Thyroid gland (tissue), 4 donors: ENCODE measurements at regions not wholly inside any gene's neighbourhood (a gene's known extent, or its start where the extent isn't known, plus 50 kb on each side); places are given as distances from the start of the nearest gene placed in this dataset.
A peak's percentile ranks its signal among the peaks of the same experiment; 100 is the strongest.

Experiments
- DNase-seq, 2 donors: peaks; one replicate each; pipeline ENCODE4 v3.0.0-alpha.2; 2019
- H3K27ac ChIP-seq, 3 donors: fragments of 200-600 bp; sonication (generic); 1 replicate in 2 of 3; 2 replicates in 1 of 3; pipeline ENCODE4 v1.5.1; 2016 to 2019; ENCODE audit warnings: mild to moderate bottlenecking in 1 of 3, moderate library complexity in 1 of 3
- H3K27me3 ChIP-seq: fragments of 200-600 bp; sonication (generic); one replicate; pipeline ENCODE4 v1.5.1; 2019
- H3K36me3 ChIP-seq, 2 donors: fragments of 200-600 bp; sonication (generic); one replicate each; pipeline ENCODE4 v1.5.1; 2016 to 2019
- H3K4me1 ChIP-seq, 2 donors: fragments of 200-600 bp; sonication (generic); one replicate each; pipeline ENCODE4 v1.5.1; 2017 to 2019
- H3K4me3 ChIP-seq, 3 donors: fragments of 200-600 bp; sonication (generic); replicated peaks in 1 of 3; 1 replicate in 2 of 3; 2 replicates in 1 of 3; pipeline ENCODE4 v1.5.1; 2016; ENCODE audit warnings: mild to moderate bottlenecking in 1 of 3
- H3K9me3 ChIP-seq: fragments of 200-600 bp; sonication (generic); one replicate; pipeline ENCODE4 v1.5.1; 2017
- POLR2A ChIP-seq, 2 donors: fragments of 450-650 bp; IDR thresholded peaks; one replicate each; pipeline ENCODE4 v1.6.1; 2017; ENCODE audit warnings: antibody characterized with exemption in 2 of 2, mild to moderate bottlenecking in 2 of 2, moderate library complexity in 1 of 2
- WGBS, 2 donors: methylation state at CpG; one replicate each; pipeline ENCODE4 v1.1.5; 2017; 5-methylcytosine and 5-hydroxymethylcytosine counted together
- intact Hi-C: fragments of 100-400 bp; cut with DNase I; formaldehyde crosslinking; loops from one replicate; pipeline ENCODE4 v1.15.1; 2023
- TF ChIP-seq, protein P1 (sequence below), 6 experiments: fragments of 200-600 bp in 3 of 6; fragments of 450-650 bp in 3 of 6; sonication (generic) in 3 of 6; IDR thresholded peaks; one replicate each; pipeline ENCODE4 v1.5.1; 2016 to 2019; ENCODE audit warnings: antibody characterized with exemption in 6 of 6, mild to moderate bottlenecking in 2 of 6, inconsistent platforms in 1 of 6, moderate library complexity in 1 of 6

- Histone ChIP-seq H3K27me3 (no peaks in the 10 kb centered on the region), H3K4me1 (no peaks in the 10 kb centered on the region), H3K4me3 (no peak overlapping the region), H3K27ac (no peak overlapping the region), H3K9me3 (no peaks in the 10 kb centered on the region), H3K36me3 (no peaks in the 10 kb centered on the region)
- no peak for TF ChIP-seq POLR2A (IDR thresholded peaks at IDR 0.05)
- TF ChIP-seq, protein P1, sequence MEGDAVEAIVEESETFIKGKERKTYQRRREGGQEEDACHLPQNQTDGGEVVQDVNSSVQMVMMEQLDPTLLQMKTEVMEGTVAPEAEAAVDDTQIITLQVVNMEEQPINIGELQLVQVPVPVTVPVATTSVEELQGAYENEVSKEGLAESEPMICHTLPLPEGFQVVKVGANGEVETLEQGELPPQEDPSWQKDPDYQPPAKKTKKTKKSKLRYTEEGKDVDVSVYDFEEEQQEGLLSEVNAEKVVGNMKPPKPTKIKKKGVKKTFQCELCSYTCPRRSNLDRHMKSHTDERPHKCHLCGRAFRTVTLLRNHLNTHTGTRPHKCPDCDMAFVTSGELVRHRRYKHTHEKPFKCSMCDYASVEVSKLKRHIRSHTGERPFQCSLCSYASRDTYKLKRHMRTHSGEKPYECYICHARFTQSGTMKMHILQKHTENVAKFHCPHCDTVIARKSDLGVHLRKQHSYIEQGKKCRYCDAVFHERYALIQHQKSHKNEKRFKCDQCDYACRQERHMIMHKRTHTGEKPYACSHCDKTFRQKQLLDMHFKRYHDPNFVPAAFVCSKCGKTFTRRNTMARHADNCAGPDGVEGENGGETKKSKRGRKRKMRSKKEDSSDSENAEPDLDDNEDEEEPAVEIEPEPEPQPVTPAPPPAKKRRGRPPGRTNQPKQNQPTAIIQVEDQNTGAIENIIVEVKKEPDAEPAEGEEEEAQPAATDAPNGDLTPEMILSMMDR (IDR thresholded peaks at IDR 0.05) = no peak
- DNase-seq = no peak
- 69 to 98% methylated on average over 3 of the region's 3 CpGs for WGBS, 2 donors
- intact Hi-C loops = no loop called here
Observed at GRCh38 chr6:40671694-40672050, 84.5 kb upstream of the LRFN2 start.

DNA sequence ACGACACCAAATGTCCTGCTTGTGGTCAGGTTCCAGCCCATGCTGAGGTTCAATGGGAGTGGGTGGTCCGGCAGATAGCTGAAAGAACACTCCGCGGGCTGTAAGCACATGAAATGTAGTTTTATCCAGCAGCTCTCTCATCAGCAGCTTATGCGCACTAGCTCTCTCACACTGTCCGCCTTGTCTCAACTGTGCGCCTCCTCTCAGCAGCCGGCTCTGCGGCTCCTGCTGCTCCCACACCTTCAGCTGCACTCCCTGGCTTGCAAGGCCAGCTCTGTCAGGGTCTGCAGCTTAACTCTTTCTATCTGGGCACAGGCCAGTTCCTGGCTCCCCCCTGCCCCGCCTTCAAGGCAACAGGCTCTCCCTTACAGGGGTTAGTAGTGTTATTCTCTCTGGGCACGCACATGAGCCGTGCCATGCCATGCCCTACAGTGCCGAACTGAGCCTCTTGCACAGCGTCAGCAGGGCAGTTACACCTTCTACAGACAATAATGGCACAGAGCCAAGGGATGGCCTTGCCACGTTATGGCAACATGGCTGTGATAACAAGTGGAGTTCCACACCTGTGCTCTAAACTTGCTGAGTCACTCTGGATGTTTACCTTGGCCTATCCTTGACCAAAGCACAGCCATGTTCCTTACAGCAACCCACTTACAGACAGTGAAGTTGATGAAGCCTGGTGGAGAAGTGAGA, 84.0 kb upstream of the LRFN2 start:
- H3K27ac ChIP-seq = no peak overlapping the region
- 75 to 77% methylated on average over 14 to 15 of the region's 15 CpGs for WGBS, 2 donors
- intact Hi-C loops = no loop called here
- H3K27me3 ChIP-seq = no peaks in the 10 kb centered on the region
- H3K4me1 ChIP-seq = no peaks in the 10 kb centered on the region
- TF ChIP-seq, protein P1 (IDR thresholded peaks at IDR 0.05) = no peak
- TF ChIP-seq POLR2A (IDR thresholded peaks at IDR 0.05) = no peak
- no peaks in the 10 kb centered on the region for H3K9me3 ChIP-seq
- H3K36me3 ChIP-seq = no peaks in the 10 kb centered on the region
- peak in 1 of 2 donors; percentile 4 for DNase-seq
- H3K4me3 ChIP-seq = no peak overlapping the region

DNA sequence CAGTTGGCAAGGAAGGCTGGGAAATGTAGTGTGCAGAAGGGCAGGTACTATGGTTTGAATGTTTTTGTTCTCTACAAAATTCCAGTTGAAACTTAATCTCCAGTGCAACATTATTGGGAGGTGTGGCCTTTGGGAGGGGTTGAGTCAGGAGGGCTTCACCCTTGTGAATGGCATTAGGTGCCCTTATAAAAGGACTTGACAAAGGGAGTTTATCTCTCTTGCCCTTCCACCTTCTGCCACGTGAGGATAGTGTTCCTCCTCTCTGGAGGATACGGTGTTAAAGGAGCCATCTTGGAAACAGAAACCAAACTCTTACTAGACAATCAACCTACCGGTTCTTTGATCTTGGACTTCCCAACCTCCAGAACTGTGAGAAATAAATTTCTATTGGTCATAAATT, 82.2 kb upstream of the LRFN2 start:
- WGBS, 2 donors = 61 to 79% methylated on average over 3 of the region's 3 CpGs
- no peaks in the 10 kb centered on the region for H3K9me3 ChIP-seq
- DNase-seq = no peak
- no peaks in the 10 kb centered on the region for H3K4me1 ChIP-seq
- H3K36me3 ChIP-seq = no peaks in the 10 kb centered on the region
- H3K27ac ChIP-seq = no peak overlapping the region
- intact Hi-C loops = no loop called here
- H3K4me3 ChIP-seq = no peak overlapping the region
- no peaks in the 10 kb centered on the region for H3K27me3 ChIP-seq
- TF ChIP-seq, protein P1 (IDR thresholded peaks at IDR 0.05) = no peak
- no peak for TF ChIP-seq POLR2A (IDR thresholded peaks at IDR 0.05)

- no peaks in the 10 kb centered on the region for H3K27me3 ChIP-seq
- no peaks in the 10 kb centered on the region for H3K9me3 ChIP-seq
- no peak for TF ChIP-seq POLR2A (IDR thresholded peaks at IDR 0.05)
- TF ChIP-seq, protein P1 (IDR thresholded peaks at IDR 0.05) = no peak
- H3K4me3 ChIP-seq = no peak overlapping the region
- DNase-seq = no peak
- H3K36me3 ChIP-seq = no peaks in the 10 kb centered on the region
- WGBS, 2 donors = 87 to 96% methylated on average over 2 of the region's 2 CpGs
- H3K27ac ChIP-seq = no peak overlapping the region
- H3K4me1 ChIP-seq = no peaks in the 10 kb centered on the region
- intact Hi-C loops = no loop called here
Observed at GRCh38 chr6:40668203-40668602, 81.0 kb upstream of the LRFN2 start.

DNA sequence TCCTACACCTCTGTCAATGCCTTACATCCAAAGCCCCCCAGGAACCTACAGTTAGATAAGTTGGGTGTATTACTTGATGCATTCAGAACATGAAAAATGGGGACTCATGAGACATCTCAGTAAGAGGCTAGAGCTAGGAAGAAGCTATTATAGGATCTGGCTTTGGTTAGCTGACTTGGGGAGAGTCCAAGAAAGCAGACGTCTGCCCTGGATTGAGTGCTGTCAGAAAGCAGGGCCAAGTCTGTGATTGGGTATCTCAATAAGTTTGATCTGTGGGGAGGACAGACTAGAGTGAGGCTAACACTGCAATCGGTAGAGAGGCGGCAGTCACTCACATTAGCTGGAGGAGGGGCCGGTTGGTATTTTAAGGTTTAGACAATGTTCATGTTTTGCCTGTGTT, 79.4 kb upstream of the LRFN2 start:
- TF ChIP-seq, protein P1 (IDR thresholded peaks at IDR 0.05) = no peak
- no peak for TF ChIP-seq POLR2A (IDR thresholded peaks at IDR 0.05)
- 71 to 74% methylated on average over 4 of the region's 4 CpGs for WGBS, 2 donors
- Histone ChIP-seq H3K36me3 (no peaks in the 10 kb centered on the region), H3K4me3 (no peak overlapping the region), H3K9me3 (no peaks in the 10 kb centered on the region), H3K27me3 (no peaks in the 10 kb centered on the region), H3K27ac (no peak overlapping the region), H3K4me1 (no peaks in the 10 kb centered on the region)
- intact Hi-C loops = no loop called here
- no peak for DNase-seq
